HG03558 (cell line): ENCODE measurements at regions not wholly inside any gene's neighbourhood (a gene's known extent, or its start where the extent isn't known, plus 50 kb on each side); places are given as distances from the start of the nearest gene placed in this dataset.
"Not testable (repeated sequence)": the region's sequence is repeated elsewhere in the genome, so short reads cannot be mapped to it uniquely, and the experiment has no call there.

Source experiments
- ATAC-seq: cut with Tn5 transposase; IDR thresholded peaks from one replicate; pipeline ENCODE4 v1.9.1; 2021; ENCODE audit warnings: moderate number of reproducible peaks; ENCODE audit not compliant: unreplicated experiment; ENCODE audit errors: extremely low read depth

- ATAC-seq, result no peak
Measured at GRCh38 chr3:145032791-145033190, 1061.2 kb downstream of the DIPK2A start.

GRCh38 chr3:145035682-145036081 lies 1064.1 kb downstream of the DIPK2A start:
- ATAC-seq, result no peak

GRCh38 chr3:145054055-145054454 lies 1082.4 kb downstream of the DIPK2A start:
- not testable (repeated sequence) for ATAC-seq

- ATAC-seq, result peak; percentile 63
Measured at GRCh38 chr3:145055375-145056076, 1083.9 kb downstream of the DIPK2A start.

- ATAC-seq, result no peak
Measured at GRCh38 chr3:145058483-145058882, 1086.9 kb downstream of the DIPK2A start.

GRCh38 chr3:145063616-145064015 lies 1092.0 kb downstream of the DIPK2A start:
- ATAC-seq, result no peak

GRCh38 chr3:145070795-145071194 lies 1090.2 kb downstream of the PLOD2 start:
- no peak for ATAC-seq

GRCh38 chr3:145079436-145079835 lies 1081.5 kb downstream of the PLOD2 start:
- ATAC-seq, result no peak

- ATAC-seq, result no peak
Measured at GRCh38 chr3:145087038-145087437, 1073.9 kb downstream of the PLOD2 start.

- ATAC-seq, result peak; percentile 72
Measured at GRCh38 chr3:145088917-145089316, 1072.1 kb downstream of the PLOD2 start.

- ATAC-seq, result no peak
Measured at GRCh38 chr3:145089337-145089736, 1071.6 kb downstream of the PLOD2 start.

- peak; percentile 93 for ATAC-seq
Measured at GRCh38 chr3:145094355-145094941, 1066.5 kb downstream of the PLOD2 start.

- ATAC-seq, result not testable (repeated sequence)
Measured at GRCh38 chr3:145111141-145111540, 1049.8 kb downstream of the PLOD2 start.

GRCh38 chr3:145116769-145117168 lies 1044.2 kb downstream of the PLOD2 start:
- ATAC-seq, result no peak

GRCh38 chr3:145118303-145118702 lies 1042.7 kb downstream of the PLOD2 start:
- no peak for ATAC-seq

- no peak for ATAC-seq
Measured at GRCh38 chr3:145124900-145125678, 1035.9 kb downstream of the PLOD2 start.

- ATAC-seq, result no peak
Measured at GRCh38 chr3:145133281-145133680, 1027.7 kb downstream of the PLOD2 start.

- ATAC-seq, result no peak
Measured at GRCh38 chr3:145134738-145135137, 1026.2 kb downstream of the PLOD2 start.

GRCh38 chr3:145144361-145144760 lies 1016.6 kb downstream of the PLOD2 start:
- no peak for ATAC-seq

GRCh38 chr3:145145461-145145860 lies 1015.5 kb downstream of the PLOD2 start:
- no peak for ATAC-seq

GRCh38 chr3:145159640-145160039 lies 1001.3 kb downstream of the PLOD2 start:
- no peak for ATAC-seq
